ENCODE measurements at regions not wholly inside any gene's neighbourhood (a gene's known extent, or its start where the extent isn't known, plus 50 kb on each side); places are given as distances from the start of the nearest gene placed in this dataset.

DNA sequence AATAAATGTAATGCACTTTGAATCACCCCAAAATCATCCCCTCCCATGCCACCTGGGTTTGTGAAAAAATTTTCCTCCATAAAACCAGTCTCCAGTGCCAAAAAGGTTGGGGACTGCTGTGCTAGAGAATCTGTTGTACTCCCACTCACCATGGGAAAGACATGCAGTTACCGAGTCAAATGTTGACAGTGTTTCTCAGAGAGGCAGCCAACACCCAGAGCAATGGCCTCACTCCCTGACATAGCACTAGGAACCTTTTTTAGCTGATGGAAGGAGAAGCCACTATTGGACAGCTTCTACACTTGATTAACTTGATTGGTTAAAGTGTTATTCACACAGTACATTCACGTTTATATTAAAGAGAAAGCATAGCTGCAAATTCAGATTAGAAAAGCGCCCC, 59.8 kb upstream of the MANEA start:
- no peak for TF ChIP-seq ZFP36 (IDR thresholded peaks at IDR 0.05; ENCODE audit: low read depth, low read length, partially characterized antibody)
- no peak for TF ChIP-seq CHD1 (IDR thresholded peaks at IDR 0.05; ENCODE audit: low read length)
